H1 (cell line): ENCODE measurements at regions not wholly inside any gene's neighbourhood (a gene's known extent, or its start where the extent isn't known, plus 50 kb on each side); places are given as distances from the start of the nearest gene placed in this dataset.

Source experiments
- CTCF ChIA-PET: fragments of 300-600 bp; sonication (Branson Sonifier 250); formaldehyde crosslinking; loops from one replicate; lab custom pipeline; 2021; ENCODE audit not compliant: partially characterized antibody; lab: Charles Lee
- POLR2A ChIA-PET: fragments of 300-600 bp; sonication (Branson Sonifier 250); formaldehyde crosslinking; loops from one replicate; lab custom pipeline; 2021; ENCODE audit warnings: inconsistent platforms; ENCODE audit not compliant: partially characterized antibody; lab: Charles Lee
- DNase-seq, 2 experiments: peaks; one replicate each; pipeline versions ENCODE4 v3.0.0 to v3.0.0-alpha.2; 2010 to 2022; ENCODE audit warnings: low spot score in 2 of 2, low read depth in 1 of 2, mixed read lengths in 1 of 2
- FAIRE-seq: peaks from 2 replicates; lab custom pipeline; 2011; peaks lifted over from hg19 to GRCh38; lab: Jason Lieb, UNC
- H2AFZ ChIP-seq: 2 replicates; pipeline ENCODE4 v1.8.1; 2012; ENCODE audit warnings: low read length, inconsistent platforms
- H2AK5ac ChIP-seq: 2 replicates; pipeline ENCODE4 v1.6.1; 2013; ENCODE audit warnings: low read depth, low read length
- H2BK120ac ChIP-seq: replicated peaks from 2 replicates; pipeline ENCODE3; 2013; ENCODE audit warnings: low read depth, low read length, inconsistent platforms
- H2BK12ac ChIP-seq: 2 replicates; pipeline ENCODE4 v1.6.1; 2013; ENCODE audit warnings: low read depth, low read length
- H2BK15ac ChIP-seq: 2 replicates; pipeline ENCODE4 v1.6.1; 2013; ENCODE audit warnings: low read length
- H2BK20ac ChIP-seq: 2 replicates; pipeline ENCODE4 v1.6.1; 2013; ENCODE audit warnings: low read length
- H2BK5ac ChIP-seq: 2 replicates; pipeline ENCODE4 v1.6.1; 2013; ENCODE audit warnings: low read depth, low read length
- H3K14ac ChIP-seq: 2 replicates; pipeline ENCODE4 v1.6.1; 2013; ENCODE audit warnings: inconsistent platforms; ENCODE audit not compliant: insufficient read length
- H3K18ac ChIP-seq: 2 replicates; pipeline ENCODE4 v1.6.1; 2013; ENCODE audit warnings: low read length; ENCODE audit errors: extremely low read depth
- H3K23ac ChIP-seq: 2 replicates; pipeline ENCODE4 v1.6.1; 2013; ENCODE audit warnings: inconsistent platforms; ENCODE audit not compliant: insufficient read length
- H3K23me2 ChIP-seq: 2 replicates; pipeline ENCODE4 v1.6.1; 2013; ENCODE audit warnings: low read depth, low read length
- H3K27ac ChIP-seq: 2 replicates; pipeline ENCODE4 v1.6.1; 2011; ENCODE audit warnings: low read depth, low read length, inconsistent platforms
- H3K27me3 ChIP-seq, 4 experiments: replicated peaks in 1 of 4; 1 replicate in 1 of 4; 2 replicates in 3 of 4; pipeline versions ENCODE4 v1.6.1 to v1.8.1; 2011 to 2013; ENCODE audit warnings: low read length in 3 of 4, mild to moderate bottlenecking in 3 of 4, inconsistent platforms in 2 of 4, mixed read lengths in 2 of 4, moderate library complexity in 1 of 4; ENCODE audit not compliant: control insufficient read depth in 3 of 4, insufficient read depth in 3 of 4; ENCODE audit errors: extremely low read depth in 1 of 4
- H3K36me3 ChIP-seq, 4 experiments: 2 replicates each; pipeline versions ENCODE4 v1.6.1 to v1.8.1; 2011 to 2013; ENCODE audit warnings: mild to moderate bottlenecking in 4 of 4, low read length in 3 of 4, moderate library complexity in 2 of 4, control low read depth in 1 of 4, inconsistent platforms in 1 of 4; ENCODE audit not compliant: insufficient read depth in 4 of 4, control insufficient read depth in 2 of 4
- H3K4ac ChIP-seq: replicated peaks from 2 replicates; pipeline ENCODE3; 2013; ENCODE audit warnings: low read length, low read depth, mixed read lengths, inconsistent platforms; ENCODE audit not compliant: insufficient read length
- H3K4me1 ChIP-seq, 4 experiments: replicated peaks in 1 of 4; 1 replicate in 1 of 4; 2 replicates in 3 of 4; pipeline versions ENCODE4 v1.6.1 to v1.8.1; 2011 to 2013; ENCODE audit warnings: low read length in 3 of 4, inconsistent platforms in 2 of 4, mixed read lengths in 1 of 4; ENCODE audit not compliant: insufficient read depth in 4 of 4, control insufficient read depth in 3 of 4
- H3K4me2 ChIP-seq, 2 experiments: 2 replicates each; pipeline versions ENCODE4 v1.6.1 to v1.8.1; 2011 to 2013; ENCODE audit warnings: low read depth in 2 of 2, low read length in 2 of 2, control low read depth in 1 of 2, inconsistent platforms in 1 of 2, mild to moderate bottlenecking in 1 of 2; ENCODE audit not compliant: insufficient read depth in 1 of 2
- H3K4me3 ChIP-seq, 4 experiments: fragments of 200-600, 300-600 bp in 1 of 4; sonication (generic), shearing (Covaris generic), sonication (Bioruptor Twin) in 1 of 4; 2 replicates each; pipeline versions ENCODE4 v1.5.1 to v1.8.1; 2011 to 2016; ENCODE audit warnings: low read length in 4 of 4, low read depth in 3 of 4, control low read depth in 2 of 4, inconsistent platforms in 2 of 4, mild to moderate bottlenecking in 2 of 4, mixed read lengths in 1 of 4, moderate library complexity in 1 of 4; ENCODE audit not compliant: insufficient read depth in 2 of 4; ENCODE audit errors: extremely low read depth in 1 of 4
- H3K56ac ChIP-seq: replicated peaks from 2 replicates; pipeline ENCODE3; 2013; ENCODE audit warnings: low read depth, mild to moderate bottlenecking, mixed read lengths, low read length, inconsistent platforms; ENCODE audit not compliant: insufficient read length
- H3K79me1 ChIP-seq: 2 replicates; pipeline ENCODE4 v1.6.1; 2013; ENCODE audit warnings: low read depth, low read length, control low read depth
- H3K79me2 ChIP-seq, 2 experiments: 2 replicates each; pipeline versions ENCODE4 v1.6.1 to v1.8.1; 2012 to 2013; ENCODE audit warnings: low read length in 2 of 2, mild to moderate bottlenecking in 2 of 2, inconsistent platforms in 1 of 2; ENCODE audit not compliant: insufficient read depth in 2 of 2, control insufficient read depth in 1 of 2
- H3K9ac ChIP-seq, 4 experiments: replicated peaks in 1 of 4; 1 replicate in 1 of 4; 2 replicates in 3 of 4; pipeline versions ENCODE4 v1.6.1 to v1.8.1; 2011 to 2013; ENCODE audit warnings: low read depth in 3 of 4, low read length in 3 of 4, control low read depth in 2 of 4, mild to moderate bottlenecking in 2 of 4, moderate library complexity in 2 of 4, inconsistent platforms in 1 of 4; ENCODE audit errors: extremely low read depth in 1 of 4
- H3K9me3 ChIP-seq, 2 experiments: 2 replicates each; pipeline versions ENCODE4 v1.6.1 to v1.8.1; 2012 to 2013; ENCODE audit warnings: mild to moderate bottlenecking in 2 of 2, moderate library complexity in 2 of 2, control low read depth in 1 of 2, inconsistent platforms in 1 of 2, low read depth in 1 of 2, low read length in 1 of 2, mixed read lengths in 1 of 2; ENCODE audit not compliant: insufficient read depth in 2 of 2
- H4K20me1 ChIP-seq, 2 experiments: replicated peaks in 1 of 2; 2 replicates each; pipeline versions ENCODE3 to v1.8.1; 2011 to 2013; ENCODE audit warnings: inconsistent platforms in 2 of 2, low read length in 2 of 2, mild to moderate bottlenecking in 1 of 2; ENCODE audit not compliant: insufficient read depth in 2 of 2, control insufficient read depth in 1 of 2
- H4K5ac ChIP-seq: 2 replicates; pipeline ENCODE4 v1.6.1; 2013; ENCODE audit warnings: low read length, low read depth, mixed read lengths, inconsistent platforms; ENCODE audit not compliant: insufficient read length
- H4K8ac ChIP-seq: 2 replicates; pipeline ENCODE4 v1.8.0; 2013; ENCODE audit warnings: mild to moderate bottlenecking, moderate library complexity, low read length, inconsistent platforms; ENCODE audit not compliant: insufficient read depth; ENCODE audit errors: extremely low read depth
- H4K91ac ChIP-seq: replicated peaks from 2 replicates; pipeline ENCODE3; 2013; ENCODE audit warnings: low read length, mixed read lengths, inconsistent platforms; ENCODE audit not compliant: insufficient read length
- CREB1 ChIP-seq: IDR thresholded peaks from 2 replicates; pipeline ENCODE4 v1.6.1; 2012; ENCODE audit warnings: inconsistent platforms
- EP300 ChIP-seq, 2 experiments: IDR thresholded peaks; 1 replicate in 1 of 2; 2 replicates in 1 of 2; pipeline ENCODE4 v1.6.1; 2011 to 2012; ENCODE audit warnings: low read depth in 2 of 2, low read length in 2 of 2, mild to moderate bottlenecking in 2 of 2, borderline replicate concordance in 1 of 2, inconsistent platforms in 1 of 2, moderate library complexity in 1 of 2
- POLR2A ChIP-seq, 2 experiments: IDR thresholded peaks; 1 replicate in 1 of 2; 2 replicates in 1 of 2; pipeline ENCODE4 v1.6.1; 2011; ENCODE audit warnings: low read depth in 2 of 2, low read length in 2 of 2, mild to moderate bottlenecking in 2 of 2; ENCODE audit errors: control extremely low read depth in 1 of 2
- RFX5 ChIP-seq: IDR thresholded peaks from 2 replicates; pipeline ENCODE4 v1.6.1; 2011; ENCODE audit warnings: low read depth, low read length, improper control_type of control experiment, borderline replicate concordance
- ZNF274 ChIP-seq: IDR thresholded peaks from 2 replicates; pipeline ENCODE4 v1.7.0; 2012; ENCODE audit warnings: low read length, borderline replicate concordance; ENCODE audit errors: extremely low read depth
- WGBS, 2 experiments: shearing (Covaris generic) in 1 of 2; methylation state at CpG; one replicate each; pipeline versions ENCODE4 v1.1.6 to v1.1.7; 2013 to 2015; ENCODE audit warnings: low lambda C conversion rate in 2 of 2, mixed read lengths in 2 of 2, inconsistent platforms in 1 of 2, low coverage in 1 of 2, missing lambda C conversion rate in 1 of 2; ENCODE audit not compliant: insufficient replicate concordance in 2 of 2, insufficient coverage in 1 of 2, insufficient read length in 1 of 2; ENCODE audit errors: extremely low coverage in 1 of 2, missing lambda C conversion rate in 1 of 2; 5-methylcytosine and 5-hydroxymethylcytosine counted together

DNA sequence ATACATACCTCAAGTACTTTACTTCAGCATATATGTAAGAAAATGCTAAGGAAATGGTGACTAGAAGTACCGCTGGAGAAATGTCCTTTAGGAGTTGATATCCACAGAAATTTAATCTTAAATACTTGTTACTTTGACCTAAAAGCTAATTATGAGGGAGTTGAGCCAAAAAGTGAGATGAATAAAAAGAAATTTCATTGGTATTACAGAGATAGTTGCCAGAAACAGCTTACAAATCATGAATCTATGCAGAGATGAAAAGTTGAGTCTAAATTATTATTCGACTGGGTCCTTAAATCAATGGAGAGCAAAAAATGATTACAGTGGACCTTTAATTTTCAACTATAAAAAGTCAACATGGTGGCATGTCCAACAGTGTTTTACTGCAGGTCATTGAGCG lies 160.9 kb downstream of the MZT1 start:
- no peak overlapping the region for H2BK15ac ChIP-seq
- DNase-seq = no peak
- TF ChIP-seq EP300 (IDR thresholded peaks at IDR 0.05; ENCODE audit: borderline replicate concordance in 1 of 2, low read depth in 2 of 2, low read length in 2 of 2) (no peak), ZNF274 (no peak), POLR2A (IDR thresholded peaks at IDR 0.05; ENCODE audit: control extremely low read depth in 1 of 2, low read depth in 2 of 2, low read length in 2 of 2) (no peak), CREB1 (no peak), RFX5 (no peak)
- CTCF ChIA-PET = interaction anchor here (0.5 to 3.7 kb wide), 32 partner anchors 8 to 1246 kb away, joined by 3 to 26 read pairs (median 4); no protein-coding TSS in a partner anchor
- FAIRE-seq = no peak
- no peak overlapping the region for H3K4me2 ChIP-seq
- no peaks in the 10 kb centered on the region for H3K36me3 ChIP-seq
- H3K27me3 ChIP-seq = no peaks in the 10 kb centered on the region
- H3K4ac ChIP-seq = no peak overlapping the region
- no peak overlapping the region for H2AK5ac ChIP-seq
- H3K9ac ChIP-seq = no peak overlapping the region
- no peak overlapping the region for H3K56ac ChIP-seq
- H3K23ac ChIP-seq = no peak overlapping the region
- no peak overlapping the region for H3K27ac ChIP-seq
- POLR2A ChIA-PET = no interaction called here
- H2BK12ac ChIP-seq = no peak overlapping the region
- H4K91ac ChIP-seq = no peak overlapping the region
- H4K20me1 ChIP-seq = no peaks in the 10 kb centered on the region
- no peak overlapping the region for H3K14ac ChIP-seq
- H3K9me3 ChIP-seq = no peaks in the 10 kb centered on the region
- H2AFZ ChIP-seq = no peak overlapping the region
- no peak overlapping the region for H4K5ac ChIP-seq
- no peaks in the 10 kb centered on the region for H3K79me1 ChIP-seq
- H3K79me2 ChIP-seq = no peaks in the 10 kb centered on the region
- no peak overlapping the region for H3K4me3 ChIP-seq
- peaks cover 0 to 7% (median 3%) of the 10 kb centered on the region in 4 experiments; a peak in 3 of 7 replicates for H3K4me1 ChIP-seq
- H3K18ac ChIP-seq = no peak overlapping the region
- H2BK20ac ChIP-seq = no peak overlapping the region
- H3K23me2 ChIP-seq = no peaks in the 10 kb centered on the region
- no peak overlapping the region for H2BK120ac ChIP-seq
- WGBS, 2 experiments = 93% methylated on average over 3 of the region's 3 CpGs; no CpG with 5 or more reads in 1 of the 2 experiments
- no peak overlapping the region for H4K8ac ChIP-seq
- no peak overlapping the region for H2BK5ac ChIP-seq
